UCSD-AML1 (cell line): ENCODE measurements at regions not wholly inside any gene's neighbourhood (a gene's known extent, or its start where the extent isn't known, plus 50 kb on each side); places are given as distances from the start of the nearest gene placed in this dataset.
"Not testable (repeated sequence)": the region's sequence is repeated elsewhere in the genome, so short reads cannot be mapped to it uniquely, and the experiment has no call there.

Experiments
- DNase-seq: peaks from one replicate; lab custom pipeline; 2025; ENCODE audit not compliant: unreplicated experiment; lab: John Stamatoyannopoulos, UW

GRCh38 chr9:15372455-15372854, 50.2 kb upstream of the SNAPC3 start:
- DNase-seq, result no peak

- DNase-seq, result no peak
These were observed 51.2 kb upstream of the SNAPC3 start for GRCh38 chr9:15371448-15371845.

GRCh38 chr9:15370466-15371447, 51.9 kb upstream of the SNAPC3 start:
- no peak for DNase-seq

GRCh38 chr9:15369871-15370270, 52.8 kb upstream of the SNAPC3 start:
- DNase-seq, result no peak

DNA sequence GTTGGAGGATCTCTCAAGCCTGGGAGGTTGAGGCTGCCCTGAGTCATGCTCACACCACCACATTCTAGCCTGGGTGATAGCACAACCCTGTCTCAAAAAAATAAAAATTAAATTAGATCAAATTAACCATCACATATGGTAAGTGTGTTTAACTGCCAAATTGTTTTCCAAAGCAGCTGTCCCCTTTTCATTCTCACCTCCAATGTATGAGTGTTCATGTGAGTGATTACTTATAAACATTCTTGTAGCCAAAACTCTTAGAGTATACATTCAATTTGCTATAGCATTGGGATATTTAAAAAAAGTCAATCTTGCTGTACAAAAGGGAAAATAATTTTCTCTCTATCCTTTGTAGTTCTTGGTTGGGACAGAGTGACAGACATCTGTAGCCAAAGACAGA, 53.4 kb upstream of the SNAPC3 start:
- no peak for DNase-seq

DNA sequence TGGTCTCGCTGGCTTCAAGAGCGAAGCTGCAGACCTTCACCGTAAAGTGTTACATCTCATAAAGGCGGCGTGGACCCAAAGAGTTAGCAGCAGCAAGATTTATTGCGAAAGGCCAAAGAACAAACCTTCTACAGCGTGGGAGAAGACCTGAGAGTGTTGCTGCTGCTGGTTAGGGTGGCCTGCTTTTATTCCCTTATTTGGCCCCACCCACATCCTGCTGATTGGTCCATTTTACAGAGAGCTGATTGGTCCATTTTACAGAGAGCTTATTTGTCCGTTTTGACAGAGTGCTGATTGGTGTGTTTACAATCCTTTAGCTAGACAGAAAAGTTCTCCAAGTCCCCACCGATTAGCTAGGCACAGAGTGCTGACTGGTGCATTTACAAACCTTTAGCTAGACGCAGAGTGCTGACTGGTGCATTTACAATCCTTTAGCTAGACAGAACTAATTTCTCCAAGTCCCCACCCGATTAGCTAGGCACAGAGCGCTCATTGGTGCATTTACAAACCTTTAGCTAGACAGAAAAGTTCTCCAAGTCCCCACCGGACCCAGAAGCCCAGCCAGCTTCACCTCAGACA, 57.6 kb upstream of the SNAPC3 start:
- not testable (repeated sequence) for DNase-seq

DNA sequence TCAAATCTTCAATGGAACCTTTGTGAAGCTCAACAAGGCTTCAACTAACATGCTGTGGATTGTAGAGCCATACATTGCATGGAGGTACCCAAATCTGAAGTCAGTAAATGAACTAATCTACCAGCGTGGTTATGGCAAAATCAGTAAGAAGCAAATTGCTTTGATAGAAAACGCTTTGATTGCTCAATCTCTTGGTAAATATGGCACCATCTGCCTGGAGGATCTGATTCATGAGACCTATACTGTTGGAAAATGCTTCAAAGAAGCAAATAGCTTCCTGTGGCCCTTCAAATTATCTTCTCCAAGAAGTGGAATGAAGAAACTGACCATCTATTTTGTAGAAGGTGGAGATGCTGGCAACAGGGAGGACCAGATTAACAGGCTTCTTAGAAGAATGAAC, 54.7 kb upstream of the TTC39B start:
- no peak for DNase-seq

- DNase-seq, result peak; percentile 70
These were observed 50.1 kb upstream of the TTC39B start for GRCh38 chr9:15357050-15357653.
